Pancreas (tissue), 10 donors: ENCODE measurements at regions not wholly inside any gene's neighbourhood (a gene's known extent, or its start where the extent isn't known, plus 50 kb on each side); places are given as distances from the start of the nearest gene placed in this dataset.

ENCODE experiments used
- ATAC-seq, 4 donors: fragments of 200-7000 bp; cut with Tn5 transposase; one replicate each; pipeline versions ENCODE4 v1.8.0 to v1.9.1; 2020; ENCODE audit warnings: mild to moderate bottlenecking in 4 of 4, moderate library complexity in 4 of 4
- DNase-seq, 6 donors: peaks; one replicate each; pipeline ENCODE4 v3.0.0-alpha.2; 2020
- FAIRE-seq: peaks from 2 replicates; lab custom pipeline; 2012; peaks lifted over from hg19 to GRCh38; lab: Jason Lieb, UNC
- H3K27ac ChIP-seq, 4 donors: fragments of 200-600 bp; sonication (generic); 1 replicate in 3 of 4; 2 replicates in 1 of 4; pipeline versions ENCODE4 v1.5.0 to v1.8.0; 2020
- H3K27me3 ChIP-seq, 4 donors: fragments of 200-600 bp; one replicate each; pipeline ENCODE4 v1.8.0; 2021
- H3K36me3 ChIP-seq, 3 donors: fragments of 200-600 bp; sonication (generic) in 1 of 3; one replicate each; pipeline versions ENCODE4 v1.5.0 to v1.8.0; 2020 to 2021
- H3K4me1 ChIP-seq, 3 donors: fragments of 200-600 bp; one replicate each; pipeline ENCODE4 v1.8.0; 2021
- H3K4me3 ChIP-seq, 4 donors: fragments of 200-600 bp; sonication (generic) in 2 of 4; one replicate each; pipeline versions ENCODE4 v1.5.0 to v1.8.0; 2020 to 2021
- H3K9me3 ChIP-seq, 4 donors: fragments of 200-600 bp; one replicate each; pipeline ENCODE4 v1.8.0; 2021
- WGBS, 2 donors: extraction: QIAGEN DNeasy Blood & Tissue Kit; methylation state at CpG; one replicate each; pipeline ENCODE4 v1.1.7; 2013; 5-methylcytosine and 5-hydroxymethylcytosine counted together
- intact Hi-C, 3 donors: fragments of 100-400 bp; cut with DNase I; formaldehyde crosslinking; loops; one replicate each; pipeline versions ENCODE4 v1.11.1 to v1.14.2; 2022
- TF ChIP-seq, protein P1 (sequence below), 4 donors: fragments of 200-600 bp; sonication (generic) in 3 of 4; IDR thresholded peaks; one replicate each; pipeline versions ENCODE4 v1.5.0 to v1.8.0; 2021; ENCODE audit warnings: antibody characterized with exemption in 4 of 4
- donor health status: healthy with polysubstance abuse.
- donor health status: DM: no; HTN: no; CAD: no; lungs with moderate emphysema.
- donor health status: DM: no; HTN: no; CAD: no.
- donor health status: control.
- donor health status: control.
- donor health status: Bipolar disorder and iron deficiency.
- donor health status: DM: yes; HTN: yes; CAD: no.
- donor health status: DM: no; HTN: no; CAD: no.
- donor health status: DM: no; HTN: no; CAD: no.
- donor health status: DM: yes; HTN: yes; CAD: no.

GRCh38 chr5:112069329-112069728 is 312.3 kb upstream of the NREP start:
- no peaks in the 10 kb centered on the region for H3K9me3 ChIP-seq
- WGBS, 2 donors = 87 to 90% methylated on average over 3 of the region's 3 CpGs
- DNase-seq (no peak), ATAC-seq (no peak), FAIRE-seq (no peak)
- no peaks in the 10 kb centered on the region for H3K27me3 ChIP-seq
- TF ChIP-seq, protein P1, sequence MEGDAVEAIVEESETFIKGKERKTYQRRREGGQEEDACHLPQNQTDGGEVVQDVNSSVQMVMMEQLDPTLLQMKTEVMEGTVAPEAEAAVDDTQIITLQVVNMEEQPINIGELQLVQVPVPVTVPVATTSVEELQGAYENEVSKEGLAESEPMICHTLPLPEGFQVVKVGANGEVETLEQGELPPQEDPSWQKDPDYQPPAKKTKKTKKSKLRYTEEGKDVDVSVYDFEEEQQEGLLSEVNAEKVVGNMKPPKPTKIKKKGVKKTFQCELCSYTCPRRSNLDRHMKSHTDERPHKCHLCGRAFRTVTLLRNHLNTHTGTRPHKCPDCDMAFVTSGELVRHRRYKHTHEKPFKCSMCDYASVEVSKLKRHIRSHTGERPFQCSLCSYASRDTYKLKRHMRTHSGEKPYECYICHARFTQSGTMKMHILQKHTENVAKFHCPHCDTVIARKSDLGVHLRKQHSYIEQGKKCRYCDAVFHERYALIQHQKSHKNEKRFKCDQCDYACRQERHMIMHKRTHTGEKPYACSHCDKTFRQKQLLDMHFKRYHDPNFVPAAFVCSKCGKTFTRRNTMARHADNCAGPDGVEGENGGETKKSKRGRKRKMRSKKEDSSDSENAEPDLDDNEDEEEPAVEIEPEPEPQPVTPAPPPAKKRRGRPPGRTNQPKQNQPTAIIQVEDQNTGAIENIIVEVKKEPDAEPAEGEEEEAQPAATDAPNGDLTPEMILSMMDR (IDR thresholded peaks at IDR 0.05) = no peak
- H3K36me3 ChIP-seq = no peaks in the 10 kb centered on the region
- no peak overlapping the region for H3K4me3 ChIP-seq
- H3K4me1 ChIP-seq = no peaks in the 10 kb centered on the region
- intact Hi-C loops = no loop called here
- H3K27ac ChIP-seq = no peak overlapping the region

- no peak for DNase-seq
- Histone ChIP-seq H3K4me3 (no peak overlapping the region), H3K27me3 (no peaks in the 10 kb centered on the region), H3K9me3 (no peaks in the 10 kb centered on the region), H3K4me1 (no peaks in the 10 kb centered on the region), H3K27ac (no peak overlapping the region), H3K36me3 (no peaks in the 10 kb centered on the region)
- no peak for FAIRE-seq
- TF ChIP-seq, protein P1 (IDR thresholded peaks at IDR 0.05) = no peak
- no peak for ATAC-seq
- WGBS, 2 donors = 57 to 80% methylated on average over 3 of the region's 3 CpGs
- intact Hi-C loops = no loop called here
Observed at GRCh38 chr5:112068593-112068992, 311.6 kb upstream of the NREP start.

DNA sequence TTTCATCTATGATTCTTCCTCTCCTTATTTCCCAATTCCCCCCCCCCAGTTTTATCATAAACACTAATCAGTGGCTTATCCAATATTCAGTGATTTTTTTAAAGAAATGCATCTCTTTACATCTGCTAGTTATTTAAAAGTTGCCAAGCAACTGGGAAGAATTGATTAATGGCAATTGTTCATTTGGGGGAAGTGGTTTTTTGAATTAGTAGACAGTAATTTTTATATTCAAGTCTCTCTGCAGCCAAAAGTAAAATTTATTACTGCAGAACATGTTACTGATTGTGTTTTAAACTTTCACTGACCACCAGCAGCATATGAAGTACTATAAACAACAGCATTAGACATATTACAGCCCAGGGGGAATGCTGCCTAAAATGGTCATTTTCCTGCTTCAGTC is 308.8 kb upstream of the NREP start:
- intact Hi-C loops = no loop called here
- TF ChIP-seq, protein P1 (IDR thresholded peaks at IDR 0.05) = no peak
- DNase-seq = no peak
- H3K9me3 ChIP-seq = no peaks in the 10 kb centered on the region
- H3K4me3 ChIP-seq = no peak overlapping the region
- no peaks in the 10 kb centered on the region for H3K27me3 ChIP-seq
- H3K36me3 ChIP-seq = no peaks in the 10 kb centered on the region
- no peak for ATAC-seq
- no peak overlapping the region for H3K27ac ChIP-seq
- H3K4me1 ChIP-seq = no peaks in the 10 kb centered on the region
- FAIRE-seq = no peak

- Histone ChIP-seq H3K4me1 (no peaks in the 10 kb centered on the region), H3K4me3 (no peak overlapping the region), H3K27me3 (no peaks in the 10 kb centered on the region), H3K9me3 (no peaks in the 10 kb centered on the region), H3K36me3 (no peaks in the 10 kb centered on the region), H3K27ac (no peak overlapping the region)
- TF ChIP-seq, protein P1 (IDR thresholded peaks at IDR 0.05) = no peak
- DNase-seq (no peak), ATAC-seq (no peak), FAIRE-seq (no peak)
- 59 to 70% methylated on average over 2 of the region's 2 CpGs for WGBS, 2 donors
- intact Hi-C loops = no loop called here
Observed at GRCh38 chr5:112064956-112065355, 308.0 kb upstream of the NREP start.

DNA sequence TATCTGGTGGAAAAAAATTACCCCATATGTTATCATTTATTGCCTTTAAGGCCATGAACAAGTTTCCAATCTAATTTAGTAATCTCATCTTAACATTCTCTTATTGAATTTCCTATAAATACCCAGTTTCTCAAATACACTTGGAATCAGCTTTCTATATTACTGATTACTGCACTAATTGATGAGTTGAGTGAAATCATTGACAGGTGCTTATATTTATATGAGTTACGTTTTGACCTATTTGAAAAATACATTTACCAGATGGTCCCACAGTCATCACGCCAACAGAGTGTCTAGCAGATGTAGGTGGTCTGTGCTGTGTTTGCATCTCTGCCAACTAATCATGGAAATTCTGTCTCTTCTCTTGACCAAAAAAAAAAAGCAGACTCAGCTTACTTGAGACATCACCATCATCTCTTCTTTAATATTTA is 307.3 kb upstream of the NREP start:
- TF ChIP-seq, protein P1 (IDR thresholded peaks at IDR 0.05) = no peak
- Histone ChIP-seq H3K36me3 (no peaks in the 10 kb centered on the region), H3K4me1 (no peaks in the 10 kb centered on the region), H3K27ac (no peak overlapping the region), H3K4me3 (no peak overlapping the region), H3K9me3 (no peaks in the 10 kb centered on the region), H3K27me3 (no peaks in the 10 kb centered on the region)
- no peak for DNase-seq
- intact Hi-C loops = no loop called here
- no peak for FAIRE-seq
- no peak for ATAC-seq
- WGBS, 2 donors = 81 to 91% methylated on average over 2 of the region's 2 CpGs
